ENCODE measurements at regions not wholly inside any gene's neighbourhood (a gene's known extent, or its start where the extent isn't known, plus 50 kb on each side); places are given as distances from the start of the nearest gene placed in this dataset.

DNA sequence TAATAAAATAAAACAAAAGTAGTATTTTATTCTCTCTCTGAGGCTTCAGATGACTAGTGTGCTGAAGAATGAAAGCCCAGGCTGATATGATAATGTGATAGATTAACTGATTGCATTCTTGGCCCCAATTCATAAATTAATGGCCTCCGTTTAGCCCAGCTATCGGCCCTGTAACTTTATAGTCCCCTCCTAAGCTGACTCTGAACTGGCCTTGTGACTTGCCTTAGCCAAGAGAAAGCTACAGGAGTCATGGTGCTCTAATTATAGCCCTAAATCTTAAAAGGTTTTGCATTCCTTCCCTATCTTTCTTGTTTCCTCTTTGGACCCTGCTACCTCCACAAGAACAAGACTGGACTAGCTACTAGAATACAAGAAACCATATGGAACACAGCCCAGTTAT, 123.2 kb upstream of the EPHA3 start:
- DNase-seq, result peak; percentile 37
- Histone ChIP-seq H3K36me3 (replicated peaks) (no peaks in the 10 kb centered on the region), H3K27ac (peak overlapping the region; percentile 78), H3K27me3 (replicated peaks) (no peaks in the 10 kb centered on the region), H3K4me3 (ENCODE audit: low read depth, low read length) (no peak overlapping the region)
- in situ Hi-C loops (cut with HindIII; ENCODE audit: low pct_ligation_motif_present, low sequenced_read_pairs), result no loop called here
- TF ChIP-seq, protein P1, sequence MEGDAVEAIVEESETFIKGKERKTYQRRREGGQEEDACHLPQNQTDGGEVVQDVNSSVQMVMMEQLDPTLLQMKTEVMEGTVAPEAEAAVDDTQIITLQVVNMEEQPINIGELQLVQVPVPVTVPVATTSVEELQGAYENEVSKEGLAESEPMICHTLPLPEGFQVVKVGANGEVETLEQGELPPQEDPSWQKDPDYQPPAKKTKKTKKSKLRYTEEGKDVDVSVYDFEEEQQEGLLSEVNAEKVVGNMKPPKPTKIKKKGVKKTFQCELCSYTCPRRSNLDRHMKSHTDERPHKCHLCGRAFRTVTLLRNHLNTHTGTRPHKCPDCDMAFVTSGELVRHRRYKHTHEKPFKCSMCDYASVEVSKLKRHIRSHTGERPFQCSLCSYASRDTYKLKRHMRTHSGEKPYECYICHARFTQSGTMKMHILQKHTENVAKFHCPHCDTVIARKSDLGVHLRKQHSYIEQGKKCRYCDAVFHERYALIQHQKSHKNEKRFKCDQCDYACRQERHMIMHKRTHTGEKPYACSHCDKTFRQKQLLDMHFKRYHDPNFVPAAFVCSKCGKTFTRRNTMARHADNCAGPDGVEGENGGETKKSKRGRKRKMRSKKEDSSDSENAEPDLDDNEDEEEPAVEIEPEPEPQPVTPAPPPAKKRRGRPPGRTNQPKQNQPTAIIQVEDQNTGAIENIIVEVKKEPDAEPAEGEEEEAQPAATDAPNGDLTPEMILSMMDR (IDR thresholded peaks at IDR 0.05; ENCODE audit: low read depth, low read length, missing control alignments), result no peak

GRCh38 chr3:88984832-88985231, 122.6 kb upstream of the EPHA3 start:
- peak; percentile 27 for DNase-seq
- in situ Hi-C loops (cut with HindIII; ENCODE audit: low pct_ligation_motif_present, low sequenced_read_pairs), result no loop called here

GRCh38 chr3:88985491-88985890, 121.9 kb upstream of the EPHA3 start:
- in situ Hi-C loops (cut with HindIII; ENCODE audit: low pct_ligation_motif_present, low sequenced_read_pairs), result no loop called here
- peak; percentile 35 for DNase-seq
- TF ChIP-seq, protein P1 (IDR thresholded peaks at IDR 0.05; ENCODE audit: low read depth, low read length, missing control alignments), result no peak

More at GRCh38 chr3:88984832-88985231, 122.6 kb upstream of the EPHA3 start:
- Histone ChIP-seq H3K27ac (peak overlapping the region; percentile 78), H3K36me3 (replicated peaks) (no peaks in the 10 kb centered on the region), H3K27me3 (replicated peaks) (no peaks in the 10 kb centered on the region), H3K4me3 (ENCODE audit: low read depth, low read length) (no peak overlapping the region)
- TF ChIP-seq, protein P1 (IDR thresholded peaks at IDR 0.05; ENCODE audit: low read depth, low read length, missing control alignments), result no peak

DNA sequence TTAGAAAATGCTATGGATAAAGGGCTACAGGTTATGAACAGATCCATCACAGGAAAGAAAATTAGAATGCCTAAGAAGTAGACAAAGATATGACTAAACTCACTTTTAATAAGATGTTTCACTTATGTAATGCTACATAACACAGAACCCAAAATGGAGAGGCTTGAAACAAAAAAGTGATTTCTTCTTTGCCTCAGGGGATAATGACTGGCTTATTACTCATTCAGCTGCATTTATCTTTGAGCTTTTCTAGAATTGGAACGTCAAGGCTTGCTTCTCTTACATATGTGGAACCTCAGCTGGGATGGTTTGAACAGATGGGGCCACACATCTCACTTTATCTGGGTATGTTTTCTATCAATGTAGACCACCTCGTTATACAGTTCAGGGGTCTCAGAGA, 120.6 kb upstream of the EPHA3 start:
- peak; percentile 45 for DNase-seq
- peak overlapping the region; percentile 54 for H3K27ac ChIP-seq
- no peaks in the 10 kb centered on the region for H3K27me3 ChIP-seq (replicated peaks)
- TF ChIP-seq, protein P1 (IDR thresholded peaks at IDR 0.05; ENCODE audit: low read depth, low read length, missing control alignments), result no peak
- no peak overlapping the region for H3K4me3 ChIP-seq (ENCODE audit: low read depth, low read length)
- no peaks in the 10 kb centered on the region for H3K36me3 ChIP-seq (replicated peaks)
- in situ Hi-C loops (cut with HindIII; ENCODE audit: low pct_ligation_motif_present, low sequenced_read_pairs), result no loop called here

More at GRCh38 chr3:88985491-88985890, 121.9 kb upstream of the EPHA3 start:
- Histone ChIP-seq H3K27me3 (replicated peaks) (no peaks in the 10 kb centered on the region), H3K36me3 (replicated peaks) (no peaks in the 10 kb centered on the region), H3K4me3 (ENCODE audit: low read depth, low read length) (no peak overlapping the region), H3K27ac (no peak overlapping the region)

DNA sequence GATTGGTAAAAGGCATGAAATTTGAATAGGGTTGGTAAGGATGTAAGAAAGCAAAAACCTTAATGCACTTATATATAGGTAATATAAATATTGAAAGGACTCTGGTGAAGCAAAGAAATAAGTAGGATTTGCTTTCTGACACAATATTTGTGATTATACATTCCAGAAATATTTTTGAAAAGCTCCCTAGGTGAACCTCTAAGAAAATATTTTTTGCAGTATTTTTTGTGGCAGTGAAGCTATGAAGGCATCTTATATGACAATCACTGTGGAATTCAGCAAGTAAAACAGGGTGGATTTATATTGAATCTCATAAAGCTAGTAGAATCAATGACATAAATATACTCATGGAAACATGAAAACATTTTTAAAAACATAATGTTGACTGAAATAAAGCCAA, 119.6 kb upstream of the EPHA3 start:
- DNase-seq, result no peak
- Histone ChIP-seq H3K27me3 (replicated peaks) (no peaks in the 10 kb centered on the region), H3K36me3 (replicated peaks) (no peaks in the 10 kb centered on the region), H3K27ac (no peak overlapping the region), H3K4me3 (ENCODE audit: low read depth, low read length) (no peak overlapping the region)
- in situ Hi-C loops (cut with HindIII; ENCODE audit: low pct_ligation_motif_present, low sequenced_read_pairs), result no loop called here
- TF ChIP-seq, protein P1 (IDR thresholded peaks at IDR 0.05; ENCODE audit: low read depth, low read length, missing control alignments), result no peak

GRCh38 chr3:88988906-88989305, 118.5 kb upstream of the EPHA3 start:
- Histone ChIP-seq H3K27ac (no peak overlapping the region), H3K27me3 (replicated peaks) (no peaks in the 10 kb centered on the region), H3K4me3 (ENCODE audit: low read depth, low read length) (no peak overlapping the region), H3K36me3 (replicated peaks) (no peaks in the 10 kb centered on the region)
- peak; percentile 42 for DNase-seq
- in situ Hi-C loops (cut with HindIII; ENCODE audit: low pct_ligation_motif_present, low sequenced_read_pairs), result no loop called here
- TF ChIP-seq, protein P1 (IDR thresholded peaks at IDR 0.05; ENCODE audit: low read depth, low read length, missing control alignments), result no peak

All from brain microvascular endothelial cell (primary cell).